HG03066 (cell line): ENCODE measurements at regions not wholly inside any gene's neighbourhood (a gene's known extent, or its start where the extent isn't known, plus 50 kb on each side); places are given as distances from the start of the nearest gene placed in this dataset.
"Not testable (repeated sequence)": the region's sequence is repeated elsewhere in the genome, so short reads cannot be mapped to it uniquely, and the experiment has no call there.

Experiments
- ATAC-seq: cut with Tn5 transposase; IDR thresholded peaks from one replicate; pipeline ENCODE4 v1.9.1; 2021; ENCODE audit warnings: low read depth; ENCODE audit not compliant: unreplicated experiment

GRCh38 chr1:81310250-81310649 is 490.5 kb upstream of the ADGRL2 start:
- no peak for ATAC-seq

GRCh38 chr1:81308191-81308590 is 492.5 kb upstream of the ADGRL2 start:
- no peak for ATAC-seq

GRCh38 chr1:81307786-81308185 is 492.9 kb upstream of the ADGRL2 start:
- no peak for ATAC-seq

GRCh38 chr1:81305997-81306452 is 494.7 kb upstream of the ADGRL2 start:
- no peak for ATAC-seq

GRCh38 chr1:81304187-81304586 is 496.5 kb upstream of the ADGRL2 start:
- ATAC-seq, result no peak

- no peak for ATAC-seq
Observed at GRCh38 chr1:81299892-81300291, 500.8 kb upstream of the ADGRL2 start.

- no peak for ATAC-seq
Observed at GRCh38 chr1:81298266-81298665, 502.5 kb upstream of the ADGRL2 start.

GRCh38 chr1:81296601-81297000 is 504.1 kb upstream of the ADGRL2 start:
- no peak for ATAC-seq

- ATAC-seq, result no peak
Observed at GRCh38 chr1:81290326-81290725, 510.4 kb upstream of the ADGRL2 start.

GRCh38 chr1:81288689-81289088 is 512.0 kb upstream of the ADGRL2 start:
- no peak for ATAC-seq

- no peak for ATAC-seq
Observed at GRCh38 chr1:81287411-81288080, 513.2 kb upstream of the ADGRL2 start.

- no peak for ATAC-seq
Observed at GRCh38 chr1:81270051-81270450, 530.7 kb upstream of the ADGRL2 start.

- ATAC-seq, result no peak
Observed at GRCh38 chr1:81264976-81265375, 535.8 kb upstream of the ADGRL2 start.

GRCh38 chr1:81259625-81260411 is 540.9 kb upstream of the ADGRL2 start:
- no peak for ATAC-seq

- ATAC-seq, result no peak
Observed at GRCh38 chr1:81254560-81254959, 546.2 kb upstream of the ADGRL2 start.

GRCh38 chr1:81254068-81254467 is 546.7 kb upstream of the ADGRL2 start:
- no peak for ATAC-seq

GRCh38 chr1:81252471-81253151 is 548.1 kb upstream of the ADGRL2 start:
- no peak for ATAC-seq

GRCh38 chr1:81250825-81251224 is 549.9 kb upstream of the ADGRL2 start:
- ATAC-seq, result not testable (repeated sequence)

GRCh38 chr1:81245084-81245715 is 555.5 kb upstream of the ADGRL2 start:
- ATAC-seq, result not testable (repeated sequence)

GRCh38 chr1:81244612-81245011 is 556.1 kb upstream of the ADGRL2 start:
- ATAC-seq, result not testable (repeated sequence)

GRCh38 chr1:81242103-81242502 is 558.6 kb upstream of the ADGRL2 start:
- no peak for ATAC-seq
